HEK293T (cell line): ENCODE measurements at regions not wholly inside any gene's neighbourhood (a gene's known extent, or its start where the extent isn't known, plus 50 kb on each side); places are given as distances from the start of the nearest gene placed in this dataset.

Source experiments
- CTCF ChIA-PET: fragments of 350-600 bp; formaldehyde crosslinking; extraction: SDS; loops from one replicate; lab custom pipeline; 2021; ENCODE audit warnings: antibody characterized with exemption, inconsistent platforms; lab: Yijun Ruan, JAX
- POLR2A ChIA-PET: fragments of 350-600 bp; formaldehyde crosslinking; extraction: SDS; loops from one replicate; lab custom pipeline; 2020; ENCODE audit warnings: antibody characterized with exemption, inconsistent platforms; lab: Yijun Ruan, JAX
- DNase-seq: peaks from one replicate; pipeline ENCODE4 v3.0.0; 2012; ENCODE audit warnings: mixed read lengths; ENCODE audit errors: extremely low spot score
- ARNT ChIP-seq: fragments of 450-650 bp; IDR thresholded peaks from 2 replicates; pipeline ENCODE4 v1.6.1; 2017; ENCODE audit warnings: mild to moderate bottlenecking
- BHLHE40 ChIP-seq: fragments of 450-650 bp; IDR thresholded peaks from 2 replicates; pipeline ENCODE4 v1.6.1; 2016; ENCODE audit warnings: mild to moderate bottlenecking, moderate library complexity, borderline replicate concordance
- CTBP1 ChIP-seq: fragments of 450-650 bp; IDR thresholded peaks from 2 replicates; pipeline ENCODE4 v1.6.1; 2016; ENCODE audit warnings: borderline replicate concordance
- ELF4 ChIP-seq: fragments of 450-650 bp; IDR thresholded peaks from 2 replicates; pipeline ENCODE4 v1.6.1; 2017; ENCODE audit warnings: antibody characterized with exemption
- FOXA1 ChIP-seq: fragments of 450-650 bp; IDR thresholded peaks from 2 replicates; pipeline ENCODE4 v1.6.1; 2016; ENCODE audit warnings: mild to moderate bottlenecking
- FOXK2 ChIP-seq: fragments of 450-650 bp; IDR thresholded peaks from 2 replicates; pipeline ENCODE4 v1.6.1; 2016; ENCODE audit warnings: mild to moderate bottlenecking
- FOXM1 ChIP-seq: fragments of 450-650 bp; IDR thresholded peaks from 2 replicates; pipeline ENCODE4 v1.6.1; 2017; ENCODE audit warnings: mild to moderate bottlenecking, borderline replicate concordance
- HDGF ChIP-seq: fragments of 450-650 bp; IDR thresholded peaks from 2 replicates; pipeline ENCODE4 v1.6.1; 2017; ENCODE audit warnings: antibody characterized with exemption, borderline replicate concordance
- L3MBTL2 ChIP-seq: fragments of 450-650 bp; conservative IDR thresholded peaks from 2 replicates; pipeline ENCODE4 v1.6.1; 2016; ENCODE audit warnings: mild to moderate bottlenecking
- LEF1 ChIP-seq: fragments of 450-650 bp; IDR thresholded peaks from 2 replicates; pipeline ENCODE4 v1.6.1; 2017; ENCODE audit warnings: mild to moderate bottlenecking, borderline replicate concordance
- NFRKB ChIP-seq: fragments of 450-650 bp; IDR thresholded peaks from 2 replicates; pipeline ENCODE4 v1.6.1; 2016; ENCODE audit warnings: mild to moderate bottlenecking, moderate library complexity
- SP1 ChIP-seq: fragments of 450-650 bp; IDR thresholded peaks from 2 replicates; pipeline ENCODE4 v1.6.1; 2017
- SUZ12 ChIP-seq: fragments of 450-650 bp; IDR thresholded peaks from 2 replicates; pipeline ENCODE4 v1.6.1; 2016; ENCODE audit warnings: mild to moderate bottlenecking
- TARDBP ChIP-seq: fragments of 450-650 bp; IDR thresholded peaks from 2 replicates; pipeline ENCODE4 v1.6.1; 2016
- ZNF384 ChIP-seq: fragments of 450-650 bp; IDR thresholded peaks from 2 replicates; pipeline ENCODE4 v1.6.1; 2016
- TF ChIP-seq, protein P1 (sequence below): fragments of 450-650 bp; IDR thresholded peaks from 2 replicates; pipeline ENCODE4 v1.6.1; 2016

DNA sequence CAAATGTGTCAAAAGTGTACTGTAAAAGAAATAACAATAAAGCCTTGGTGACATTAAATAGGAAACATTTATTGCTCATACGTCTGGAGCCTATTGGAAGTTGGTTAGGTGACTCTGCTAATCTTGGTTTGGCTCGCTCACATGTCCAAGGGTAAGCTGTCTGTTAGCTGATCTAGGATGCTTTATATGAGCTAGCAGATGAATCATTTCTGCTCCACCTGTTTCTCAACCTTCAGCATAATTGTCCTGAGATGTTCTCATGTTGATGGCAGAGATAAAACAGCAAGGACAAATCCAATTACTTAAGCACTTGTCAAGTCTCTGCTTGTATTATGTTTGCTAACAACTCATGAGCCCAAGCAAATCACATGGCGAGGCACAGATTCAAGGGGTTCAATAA is 56.0 kb upstream of the CD53 start:
- ChIA-PET CTCF (no interaction called here), POLR2A (no interaction called here)
- TF ChIP-seq, protein P1, sequence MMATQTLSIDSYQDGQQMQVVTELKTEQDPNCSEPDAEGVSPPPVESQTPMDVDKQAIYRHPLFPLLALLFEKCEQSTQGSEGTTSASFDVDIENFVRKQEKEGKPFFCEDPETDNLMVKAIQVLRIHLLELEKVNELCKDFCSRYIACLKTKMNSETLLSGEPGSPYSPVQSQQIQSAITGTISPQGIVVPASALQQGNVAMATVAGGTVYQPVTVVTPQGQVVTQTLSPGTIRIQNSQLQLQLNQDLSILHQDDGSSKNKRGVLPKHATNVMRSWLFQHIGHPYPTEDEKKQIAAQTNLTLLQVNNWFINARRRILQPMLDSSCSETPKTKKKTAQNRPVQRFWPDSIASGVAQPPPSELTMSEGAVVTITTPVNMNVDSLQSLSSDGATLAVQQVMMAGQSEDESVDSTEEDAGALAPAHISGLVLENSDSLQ, result no peak
- TF ChIP-seq FOXM1, result no peak
- TF ChIP-seq HDGF, result no peak
- no peak for TF ChIP-seq LEF1
- TF ChIP-seq FOXA1, result no peak
- no peak for DNase-seq

DNA sequence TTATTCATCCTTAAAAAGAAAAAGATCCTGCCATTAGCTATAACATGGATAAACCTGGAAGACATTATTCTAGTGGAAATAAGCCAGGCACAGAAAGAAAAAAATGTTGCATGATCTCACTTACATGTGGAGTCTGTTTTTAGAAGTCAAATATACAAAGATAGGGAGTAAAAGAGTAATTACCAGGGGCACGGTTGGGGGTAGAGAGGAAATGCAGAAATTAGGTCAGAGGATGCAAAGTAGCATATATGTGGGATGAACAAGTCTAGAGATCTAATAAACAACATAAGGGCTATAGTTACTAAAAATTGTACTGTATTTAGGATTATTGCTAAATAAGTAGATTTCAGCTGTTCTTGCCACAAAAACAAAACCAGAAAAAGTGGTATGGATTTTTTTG is 61.4 kb upstream of the CD53 start:
- ChIA-PET CTCF (interaction anchor here (0.6 to 1.2 kb wide), 2 partner anchors 8 to 9 kb away, joined by 3 to 4 read pairs; no protein-coding TSS in a partner anchor), POLR2A (no interaction called here)
- TF ChIP-seq ARNT (no peak), CTBP1 (no peak), SP1 (no peak), LEF1 (no peak), L3MBTL2 (no peak), NFRKB (no peak), HDGF (no peak), FOXK2 (no peak), FOXA1 (no peak), ELF4 (no peak), ZNF384 (no peak), FOXM1 (no peak)
- TF ChIP-seq, protein P1, result no peak
- no peak for DNase-seq

GRCh38 chr1:110800079-110800478 is 72.9 kb upstream of the CD53 start:
- DNase-seq, result no peak
- ChIA-PET POLR2A (no interaction called here), CTCF (no interaction called here)
- TF ChIP-seq HDGF (no peak), LEF1 (no peak), BHLHE40 (no peak), NFRKB (no peak), SP1 (no peak)

DNA sequence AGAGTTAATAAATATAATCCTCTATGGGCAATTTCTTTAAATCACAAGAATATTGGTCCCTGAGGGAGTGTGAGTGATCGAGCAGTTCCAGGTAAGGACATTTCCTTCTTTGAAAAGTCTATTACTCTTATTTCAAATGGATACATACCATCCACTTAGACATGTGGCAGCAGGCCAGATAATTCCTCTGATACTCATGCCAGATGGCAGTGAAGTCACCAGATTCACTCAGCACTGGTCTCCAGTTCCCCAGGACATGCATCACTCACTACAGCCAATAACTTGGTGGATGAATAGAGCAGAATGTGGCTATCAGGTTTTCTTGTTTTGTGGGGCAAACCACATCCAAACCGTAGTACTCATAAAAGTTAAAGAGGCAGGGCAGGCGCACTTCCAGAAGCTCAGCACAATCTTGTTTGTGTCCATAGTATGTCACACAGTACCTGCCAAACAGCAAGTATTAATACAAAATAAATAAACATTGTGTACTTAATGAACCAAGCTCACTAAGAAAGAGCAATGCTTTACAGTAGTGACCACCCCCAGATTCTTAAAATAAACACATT is 74.2 kb upstream of the CD53 start:
- no peak for DNase-seq
- TF ChIP-seq SP1 (no peak), HDGF (no peak), FOXA1 (no peak), L3MBTL2 (no peak), ARNT (no peak)
- ChIA-PET POLR2A (no interaction called here), CTCF (no interaction called here)

DNA sequence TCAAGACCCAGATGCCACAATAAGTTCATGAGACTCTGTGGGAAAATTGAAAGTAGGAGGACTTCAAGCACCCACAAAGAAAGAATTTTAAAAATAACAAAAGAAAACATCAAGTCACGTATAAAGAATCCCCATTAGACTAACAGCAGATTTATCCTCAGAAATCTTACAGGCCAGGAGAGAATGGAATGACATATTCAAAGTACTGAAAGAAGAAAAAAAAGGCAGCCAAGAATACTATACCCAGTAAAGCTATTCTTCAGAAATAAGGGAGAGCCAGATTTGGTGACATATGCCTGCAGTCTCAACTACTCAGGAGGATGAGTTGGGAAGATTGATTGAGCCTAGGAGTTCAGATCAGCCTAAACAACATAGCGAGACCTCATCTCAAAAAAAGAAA is 84.3 kb upstream of the CD53 start:
- TF ChIP-seq ZNF384 (no peak), NFRKB (no peak), L3MBTL2 (no peak), TARDBP (no peak), SUZ12 (no peak), FOXK2 (no peak), SP1 (no peak), FOXM1 (no peak), ARNT (no peak), ELF4 (no peak), CTBP1 (no peak), BHLHE40 (no peak), LEF1 (no peak), HDGF (no peak), FOXA1 (no peak)
- TF ChIP-seq, protein P1, result no peak
- ChIA-PET CTCF (no interaction called here), POLR2A (no interaction called here)
- no peak for DNase-seq

GRCh38 chr1:110787328-110788071 is 85.4 kb upstream of the CD53 start:
- TF ChIP-seq ZNF384, result no peak
- no peak for TF ChIP-seq SUZ12
- TF ChIP-seq FOXA1, result no peak
- no peak for TF ChIP-seq TARDBP
- no peak for TF ChIP-seq HDGF
- no peak for TF ChIP-seq ARNT
- TF ChIP-seq L3MBTL2, result no peak
- TF ChIP-seq FOXM1, result no peak
- no peak for TF ChIP-seq SP1
- TF ChIP-seq, protein P1, result no peak
- POLR2A ChIA-PET, result no interaction called here
- no peak for DNase-seq
- CTCF ChIA-PET, result interaction anchor here (0.8 to 1.0 kb wide), 2 partner anchors 41 to 168 kb away, joined by 3 to 5 read pairs; no protein-coding TSS in a partner anchor
